ENCODE measurements at regions not wholly inside any gene's neighbourhood (a gene's known extent, or its start where the extent isn't known, plus 50 kb on each side); places are given as distances from the start of the nearest gene placed in this dataset.
A peak's percentile ranks its signal among the peaks of the same experiment; 100 is the strongest.

DNA sequence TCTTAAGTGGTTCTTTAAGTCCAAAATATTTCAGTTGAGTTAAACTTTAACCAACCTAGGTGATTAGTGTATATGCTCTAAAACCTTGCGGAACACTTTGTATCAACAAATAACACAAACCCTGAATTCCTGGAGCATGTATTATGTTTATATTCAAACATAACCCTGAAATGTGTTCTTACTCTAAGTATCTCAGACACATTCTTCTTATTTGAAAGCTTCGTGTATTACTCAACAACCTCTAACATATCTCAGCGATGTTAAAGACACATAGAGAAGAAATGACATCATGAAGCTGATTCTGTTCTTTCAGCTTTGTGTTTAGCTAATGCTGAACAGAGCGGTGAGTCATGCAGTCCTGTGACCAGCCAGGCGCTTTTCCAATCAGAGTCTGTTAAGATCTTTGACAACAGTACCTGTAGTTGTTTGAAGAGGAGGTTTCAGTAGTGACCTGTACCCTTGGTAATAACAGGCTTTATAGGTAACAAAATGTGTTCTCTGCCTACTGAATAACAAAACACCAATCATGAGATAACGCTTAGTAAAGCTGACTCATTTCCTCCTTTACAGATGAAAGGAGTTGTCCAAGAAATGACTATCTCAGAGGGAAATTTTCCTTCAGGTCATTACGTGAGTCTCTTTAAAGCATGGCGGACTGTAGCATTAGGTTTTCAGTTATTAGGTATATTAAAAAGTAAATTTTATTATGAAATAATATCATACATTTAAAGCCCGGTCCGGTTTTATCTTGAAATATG is 67.3 kb upstream of the KLF6 start (continued):
- TF ChIP-seq, protein P1, sequence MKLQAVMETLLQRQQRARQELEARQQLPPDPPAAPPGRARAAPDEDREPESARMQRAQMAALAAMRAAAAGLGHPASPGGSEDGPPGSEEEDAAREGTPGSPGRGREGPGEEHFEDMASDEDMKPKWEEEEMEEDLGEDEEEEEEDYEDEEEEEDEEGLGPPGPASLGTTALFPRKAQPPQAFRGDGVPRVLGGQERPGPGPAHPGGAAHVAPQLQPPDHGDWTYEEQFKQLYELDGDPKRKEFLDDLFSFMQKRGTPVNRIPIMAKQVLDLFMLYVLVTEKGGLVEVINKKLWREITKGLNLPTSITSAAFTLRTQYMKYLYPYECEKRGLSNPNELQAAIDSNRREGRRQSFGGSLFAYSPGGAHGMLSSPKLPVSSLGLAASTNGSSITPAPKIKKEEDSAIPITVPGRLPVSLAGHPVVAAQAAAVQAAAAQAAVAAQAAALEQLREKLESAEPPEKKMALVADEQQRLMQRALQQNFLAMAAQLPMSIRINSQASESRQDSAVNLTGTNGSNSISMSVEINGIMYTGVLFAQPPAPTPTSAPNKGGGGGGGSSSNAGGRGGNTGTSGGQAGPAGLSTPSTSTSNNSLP (IDR thresholded peaks at IDR 0.05; ENCODE audit: borderline replicate concordance, low read depth, low read length) = no peak; the same call in 1 of the 2 replicates
- TF ChIP-seq, protein P2, sequence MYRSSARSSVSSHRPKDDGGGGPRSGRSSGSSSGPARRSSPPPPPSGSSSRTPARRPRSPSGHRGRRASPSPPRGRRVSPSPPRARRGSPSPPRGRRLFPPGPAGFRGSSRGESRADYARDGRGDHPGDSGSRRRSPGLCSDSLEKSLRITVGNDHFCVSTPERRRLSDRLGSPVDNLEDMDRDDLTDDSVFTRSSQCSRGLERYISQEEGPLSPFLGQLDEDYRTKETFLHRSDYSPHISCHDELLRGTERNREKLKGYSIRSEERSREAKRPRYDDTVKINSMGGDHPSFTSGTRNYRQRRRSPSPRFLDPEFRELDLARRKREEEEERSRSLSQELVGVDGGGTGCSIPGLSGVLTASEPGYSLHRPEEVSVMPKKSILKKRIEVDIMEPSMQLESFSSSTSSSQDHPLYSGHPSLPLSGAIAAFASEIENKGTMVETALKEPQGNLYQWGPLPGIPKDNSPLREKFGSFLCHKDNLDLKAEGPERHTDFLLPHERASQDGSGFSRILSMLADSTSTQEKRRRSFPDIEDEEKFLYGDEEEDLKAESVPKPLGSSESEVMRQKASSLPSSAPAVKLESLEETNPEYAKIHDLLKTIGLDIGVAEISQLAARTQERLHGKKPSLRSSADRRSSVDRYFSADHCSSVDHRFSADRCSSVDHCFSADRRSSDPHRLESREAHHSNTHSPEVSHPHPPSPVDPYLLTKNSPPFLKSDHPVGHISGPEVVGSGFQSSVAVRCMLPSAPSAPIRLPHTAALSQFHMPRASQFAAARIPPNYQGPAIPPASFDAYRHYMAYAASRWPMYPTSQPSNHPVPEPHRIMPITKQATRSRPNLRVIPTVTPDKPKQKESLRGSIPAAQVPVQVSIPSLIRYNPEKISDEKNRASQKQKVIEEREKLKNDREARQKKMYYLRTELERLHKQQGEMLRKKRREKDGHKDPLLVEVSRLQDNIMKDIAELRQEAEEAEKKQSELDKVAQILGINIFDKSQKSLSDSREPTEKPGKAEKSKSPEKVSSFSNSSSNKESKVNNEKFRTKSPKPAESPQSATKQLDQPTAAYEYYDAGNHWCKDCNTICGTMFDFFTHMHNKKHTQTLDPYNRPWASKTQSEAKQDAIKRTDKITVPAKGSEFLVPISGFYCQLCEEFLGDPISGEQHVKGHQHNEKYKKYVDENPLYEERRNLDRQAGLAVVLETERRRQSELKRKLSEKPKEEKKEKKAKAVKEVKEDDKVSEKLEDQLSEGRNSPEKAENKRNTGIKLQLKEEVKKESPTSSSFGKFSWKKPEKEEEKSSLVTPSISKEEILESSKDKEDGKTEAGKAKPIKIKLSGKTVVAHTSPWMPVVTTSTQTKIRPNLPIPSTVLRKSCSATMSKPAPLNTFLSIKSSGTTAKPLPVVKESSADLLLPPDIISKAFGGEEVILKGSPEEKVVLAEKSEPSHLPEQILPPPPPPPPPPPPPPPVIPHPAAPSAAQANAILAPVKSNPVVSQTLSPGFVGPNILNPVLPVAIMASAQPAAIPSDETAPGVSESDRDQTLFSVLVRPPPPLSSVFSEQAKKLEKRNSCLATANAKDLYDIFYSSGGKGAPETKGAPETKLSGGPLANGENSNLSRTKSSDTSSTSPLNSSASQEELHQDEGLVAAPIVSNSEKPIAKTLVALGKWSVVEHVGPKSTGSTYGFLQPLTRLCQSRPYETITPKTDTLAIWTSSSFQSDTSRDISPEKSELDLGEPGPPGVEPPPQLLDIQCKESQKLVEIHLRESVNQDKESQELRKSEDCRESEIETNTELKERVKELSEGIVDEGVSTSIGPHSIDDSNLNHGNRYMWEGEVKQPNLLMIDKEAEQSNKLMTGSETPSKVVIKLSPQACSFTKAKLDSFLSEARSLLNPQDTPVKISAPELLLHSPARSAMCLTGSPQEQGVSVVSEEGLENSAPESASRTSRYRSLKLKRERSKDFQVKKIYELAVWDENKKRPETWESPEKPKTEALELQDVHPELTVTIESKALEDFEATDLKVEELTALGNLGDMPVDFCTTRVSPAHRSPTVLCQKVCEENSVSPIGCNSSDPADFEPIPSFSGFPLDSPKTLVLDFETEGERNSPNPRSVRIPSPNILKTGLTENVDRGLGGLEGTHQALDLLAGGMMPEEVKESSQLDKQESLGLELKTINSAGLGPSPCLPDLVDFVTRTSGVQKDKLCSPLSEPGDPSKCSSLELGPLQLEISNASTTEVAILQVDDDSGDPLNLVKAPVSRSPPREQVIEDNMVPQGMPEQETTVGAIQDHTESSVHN (IDR thresholded peaks at IDR 0.05; ENCODE audit: borderline replicate concordance in 1 of 2, low read depth in 1 of 2) = peak in 1 of 2 experiments; percentile 91; a peak in 2 of 4 replicates
- no peak for TF ChIP-seq KLF1 (tag; IDR thresholded peaks at IDR 0.05)
- TF ChIP-seq PHF8 (IDR thresholded peaks at IDR 0.05; ENCODE audit: borderline replicate concordance, low read length) = no peak
- TF ChIP-seq, protein P3, sequence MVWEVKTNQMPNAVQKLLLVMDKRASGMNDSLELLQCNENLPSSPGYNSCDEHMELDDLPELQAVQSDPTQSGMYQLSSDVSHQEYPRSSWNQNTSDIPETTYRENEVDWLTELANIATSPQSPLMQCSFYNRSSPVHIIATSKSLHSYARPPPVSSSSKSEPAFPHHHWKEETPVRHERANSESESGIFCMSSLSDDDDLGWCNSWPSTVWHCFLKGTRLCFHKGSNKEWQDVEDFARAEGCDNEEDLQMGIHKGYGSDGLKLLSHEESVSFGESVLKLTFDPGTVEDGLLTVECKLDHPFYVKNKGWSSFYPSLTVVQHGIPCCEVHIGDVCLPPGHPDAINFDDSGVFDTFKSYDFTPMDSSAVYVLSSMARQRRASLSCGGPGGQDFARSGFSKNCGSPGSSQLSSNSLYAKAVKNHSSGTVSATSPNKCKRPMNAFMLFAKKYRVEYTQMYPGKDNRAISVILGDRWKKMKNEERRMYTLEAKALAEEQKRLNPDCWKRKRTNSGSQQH (CRISPR knock-in tag; IDR thresholded peaks at IDR 0.05) = no peak
- TF ChIP-seq NR1H2 (CRISPR knock-in tag; IDR thresholded peaks at IDR 0.05) = no peak
- no peak for TF ChIP-seq ILK (tag; IDR thresholded peaks at IDR 0.05; ENCODE audit: borderline replicate concordance, low read depth)
- no peak for TF ChIP-seq PTRF (tag; IDR thresholded peaks at IDR 0.05)
- peak; percentile 45; the same call in 1 of the 2 replicates for TF ChIP-seq NFE2L1 (tag; IDR thresholded peaks at IDR 0.05; ENCODE audit: borderline replicate concordance, low read depth)
- peak; percentile 58; the same call in 1 of the 2 replicates for TF ChIP-seq BHLHE40 (IDR thresholded peaks at IDR 0.05; ENCODE audit: low read length)
- TF ChIP-seq POLR3G (IDR thresholded peaks at IDR 0.05; ENCODE audit: extremely low read depth, insufficient read length, insufficient replicate concordance) = no peak
- no peak for TF ChIP-seq SETDB1 (IDR thresholded peaks at IDR 0.05; ENCODE audit: low read length)
- peak in 1 of 2 experiments; percentile 63; a peak in 2 of 4 replicates for TF ChIP-seq TBL1XR1 (IDR thresholded peaks at IDR 0.05; ENCODE audit: low read length in 2 of 2)
- TF ChIP-seq ZNF143 (CRISPR knock-in tag; IDR thresholded peaks at IDR 0.05) = no peak
- TF ChIP-seq PHB2 (IDR thresholded peaks at IDR 0.05; ENCODE audit: low read depth) = no peak
- no peak for TF ChIP-seq CHD2 (IDR thresholded peaks at IDR 0.05; ENCODE audit: low read depth, low read length)
- TF ChIP-seq SMAD2 (IDR thresholded peaks at IDR 0.05; ENCODE audit: low read depth, low read length) = no peak

All from K562 (cell line).